ENCODE measurements at regions not wholly inside any gene's neighbourhood (a gene's known extent, or its start where the extent isn't known, plus 50 kb on each side); places are given as distances from the start of the nearest gene placed in this dataset.

DNA sequence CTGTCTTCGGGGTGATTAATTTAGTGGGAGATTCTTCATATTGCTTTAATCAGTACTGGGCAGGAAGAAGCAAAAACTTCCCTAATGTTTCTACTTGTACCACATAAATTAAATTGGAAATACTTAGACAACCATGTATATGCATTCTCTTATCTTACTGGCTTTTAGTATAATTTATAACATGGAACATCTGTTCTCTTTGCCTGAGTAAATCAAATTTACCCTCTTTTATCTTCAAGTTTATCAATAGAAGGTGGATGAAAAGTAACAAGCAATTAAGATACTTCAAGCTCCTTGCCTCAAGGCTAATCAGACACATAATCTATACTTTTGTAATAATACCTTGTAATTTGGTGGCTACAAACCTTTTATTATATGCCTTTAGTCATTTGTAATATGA is 274.4 kb upstream of the ARX start:
- H3F3A ChIP-seq (ENCODE audit: control insufficient read depth, insufficient read depth): no peaks in the 10 kb centered on the region
- no peaks in the 10 kb centered on the region for H4K20me1 ChIP-seq (ENCODE audit: control insufficient read depth, insufficient read depth, low read depth, low read length)
- H3K9me3 ChIP-seq (ENCODE audit: control insufficient read depth, insufficient read depth, low read length): no peaks in the 10 kb centered on the region
- no peak overlapping the region for H3K4me2 ChIP-seq (ENCODE audit: low read length)
- no peaks in the 10 kb centered on the region for H3K4me1 ChIP-seq (ENCODE audit: control insufficient read depth, low read length)
- TF ChIP-seq EZH2phosphoT487 (IDR thresholded peaks at IDR 0.05; ENCODE audit: borderline replicate concordance, low read length): no peak
- TF ChIP-seq, protein P1, sequence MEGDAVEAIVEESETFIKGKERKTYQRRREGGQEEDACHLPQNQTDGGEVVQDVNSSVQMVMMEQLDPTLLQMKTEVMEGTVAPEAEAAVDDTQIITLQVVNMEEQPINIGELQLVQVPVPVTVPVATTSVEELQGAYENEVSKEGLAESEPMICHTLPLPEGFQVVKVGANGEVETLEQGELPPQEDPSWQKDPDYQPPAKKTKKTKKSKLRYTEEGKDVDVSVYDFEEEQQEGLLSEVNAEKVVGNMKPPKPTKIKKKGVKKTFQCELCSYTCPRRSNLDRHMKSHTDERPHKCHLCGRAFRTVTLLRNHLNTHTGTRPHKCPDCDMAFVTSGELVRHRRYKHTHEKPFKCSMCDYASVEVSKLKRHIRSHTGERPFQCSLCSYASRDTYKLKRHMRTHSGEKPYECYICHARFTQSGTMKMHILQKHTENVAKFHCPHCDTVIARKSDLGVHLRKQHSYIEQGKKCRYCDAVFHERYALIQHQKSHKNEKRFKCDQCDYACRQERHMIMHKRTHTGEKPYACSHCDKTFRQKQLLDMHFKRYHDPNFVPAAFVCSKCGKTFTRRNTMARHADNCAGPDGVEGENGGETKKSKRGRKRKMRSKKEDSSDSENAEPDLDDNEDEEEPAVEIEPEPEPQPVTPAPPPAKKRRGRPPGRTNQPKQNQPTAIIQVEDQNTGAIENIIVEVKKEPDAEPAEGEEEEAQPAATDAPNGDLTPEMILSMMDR (IDR thresholded peaks at IDR 0.05; ENCODE audit: low read depth, low read length, poor library complexity, severe bottlenecking): no peak
- no peaks in the 10 kb centered on the region for H3K36me3 ChIP-seq (ENCODE audit: control insufficient read depth, low read length)
- H3K79me2 ChIP-seq (ENCODE audit: control insufficient read depth, low read length): no peaks in the 10 kb centered on the region
- H3K4me3 ChIP-seq (ENCODE audit: low read length): no peak overlapping the region
- no peak overlapping the region for H3K27ac ChIP-seq (ENCODE audit: low read depth, low read length)
- H3K9me2 ChIP-seq (replicated peaks; ENCODE audit: control insufficient read depth, low read length): no peaks in the 10 kb centered on the region
- H3K27me3 ChIP-seq (ENCODE audit: control insufficient read depth, low read length): no peaks in the 10 kb centered on the region

DNA sequence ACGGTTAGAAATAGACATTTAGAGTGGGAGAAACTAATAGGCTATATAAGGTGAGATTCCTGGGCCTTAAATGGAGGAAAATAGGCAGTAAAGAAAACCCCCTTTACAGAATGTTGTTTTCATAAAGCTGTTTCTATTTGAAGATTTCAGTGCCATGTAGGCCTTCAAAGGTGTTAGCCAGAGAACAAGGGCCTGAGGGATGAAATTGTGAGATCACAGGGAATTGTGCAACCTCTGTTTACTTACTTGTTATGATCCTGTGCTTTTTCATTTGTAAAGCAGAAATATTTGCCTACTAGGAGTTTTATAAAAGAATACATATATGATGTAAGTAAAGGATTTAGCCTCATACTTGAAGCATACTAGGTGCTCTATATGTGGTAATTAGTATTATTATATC is 272.9 kb upstream of the ARX start:
- Histone ChIP-seq H3K36me3 (ENCODE audit: control insufficient read depth, low read length) (no peaks in the 10 kb centered on the region), H3K4me2 (ENCODE audit: low read length) (no peak overlapping the region), H3K4me1 (ENCODE audit: control insufficient read depth, low read length) (no peaks in the 10 kb centered on the region), H4K20me1 (ENCODE audit: control insufficient read depth, insufficient read depth, low read depth, low read length) (no peaks in the 10 kb centered on the region), H3K9me2 (replicated peaks; ENCODE audit: control insufficient read depth, low read length) (no peaks in the 10 kb centered on the region), H3K27me3 (ENCODE audit: control insufficient read depth, low read length) (no peaks in the 10 kb centered on the region), H3F3A (ENCODE audit: control insufficient read depth, insufficient read depth) (no peaks in the 10 kb centered on the region), H3K4me3 (ENCODE audit: low read length) (no peak overlapping the region), H3K79me2 (ENCODE audit: control insufficient read depth, low read length) (no peaks in the 10 kb centered on the region), H3K9me3 (ENCODE audit: control insufficient read depth, insufficient read depth, low read length) (no peaks in the 10 kb centered on the region), H3K27ac (ENCODE audit: low read depth, low read length) (no peak overlapping the region)
- TF ChIP-seq EZH2phosphoT487 (IDR thresholded peaks at IDR 0.05; ENCODE audit: borderline replicate concordance, low read length): no peak
- TF ChIP-seq, protein P1 (IDR thresholded peaks at IDR 0.05; ENCODE audit: low read depth, low read length, poor library complexity, severe bottlenecking): no peak

DNA sequence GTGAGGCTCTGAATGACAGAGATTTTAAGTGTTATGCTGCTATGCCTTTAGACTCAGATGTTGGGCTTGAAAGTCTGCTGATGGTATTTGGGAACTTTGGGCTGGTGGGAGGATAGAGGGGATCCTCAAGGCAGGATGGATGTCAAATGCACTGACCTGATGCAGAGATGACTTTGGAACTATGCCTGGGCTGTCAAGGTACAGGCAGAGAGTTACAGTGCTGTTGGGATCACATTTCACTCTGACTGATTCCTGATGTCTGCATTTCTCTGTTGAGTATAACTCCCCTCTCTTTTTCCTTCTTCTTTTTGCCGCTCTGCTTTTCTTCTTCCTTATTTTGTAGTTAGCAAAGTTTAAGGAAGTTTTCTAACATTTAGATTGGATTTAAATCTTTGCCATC is 271.8 kb upstream of the ARX start:
- H3K4me3 ChIP-seq (ENCODE audit: low read length): no peak overlapping the region
- H3K9me3 ChIP-seq (ENCODE audit: control insufficient read depth, insufficient read depth, low read length): no peaks in the 10 kb centered on the region
- no peaks in the 10 kb centered on the region for H3K27me3 ChIP-seq (ENCODE audit: control insufficient read depth, low read length)
- TF ChIP-seq, protein P1 (IDR thresholded peaks at IDR 0.05; ENCODE audit: low read depth, low read length, poor library complexity, severe bottlenecking): no peak
- no peak for TF ChIP-seq EZH2phosphoT487 (IDR thresholded peaks at IDR 0.05; ENCODE audit: borderline replicate concordance, low read length)
- no peaks in the 10 kb centered on the region for H3K36me3 ChIP-seq (ENCODE audit: control insufficient read depth, low read length)
- H3K4me1 ChIP-seq (ENCODE audit: control insufficient read depth, low read length): no peaks in the 10 kb centered on the region
- no peak overlapping the region for H3K4me2 ChIP-seq (ENCODE audit: low read length)
- H3K9me2 ChIP-seq (replicated peaks; ENCODE audit: control insufficient read depth, low read length): no peaks in the 10 kb centered on the region
- no peak overlapping the region for H3K27ac ChIP-seq (ENCODE audit: low read depth, low read length)
- no peaks in the 10 kb centered on the region for H3F3A ChIP-seq (ENCODE audit: control insufficient read depth, insufficient read depth)
- H3K79me2 ChIP-seq (ENCODE audit: control insufficient read depth, low read length): no peaks in the 10 kb centered on the region
- no peaks in the 10 kb centered on the region for H4K20me1 ChIP-seq (ENCODE audit: control insufficient read depth, insufficient read depth, low read depth, low read length)

DNA sequence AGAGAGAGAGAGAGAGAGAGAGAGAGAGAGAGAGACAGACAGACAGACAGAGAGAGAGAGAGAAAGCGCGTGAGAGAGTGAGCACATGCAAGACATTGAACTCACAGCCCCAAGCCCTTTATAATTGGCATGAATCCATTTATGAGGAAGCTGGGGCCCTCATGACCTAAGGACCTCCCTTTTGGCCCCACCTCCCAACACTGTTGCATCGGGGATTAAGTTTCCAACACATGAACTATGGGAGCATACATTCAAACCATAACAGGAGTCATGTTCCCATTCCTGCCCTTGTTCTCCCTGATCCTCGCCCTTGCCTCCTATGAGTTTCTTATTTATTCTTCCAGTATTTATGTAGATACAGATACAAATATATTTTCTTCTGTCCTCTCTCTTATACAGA is 269.8 kb upstream of the ARX start:
- H3K4me3 ChIP-seq (ENCODE audit: low read length): no peak overlapping the region
- H3K27ac ChIP-seq (ENCODE audit: low read depth, low read length): no peak overlapping the region
- no peaks in the 10 kb centered on the region for H3F3A ChIP-seq (ENCODE audit: control insufficient read depth, insufficient read depth)
- no peaks in the 10 kb centered on the region for H3K4me1 ChIP-seq (ENCODE audit: control insufficient read depth, low read length)
- no peaks in the 10 kb centered on the region for H4K20me1 ChIP-seq (ENCODE audit: control insufficient read depth, insufficient read depth, low read depth, low read length)
- no peaks in the 10 kb centered on the region for H3K9me3 ChIP-seq (ENCODE audit: control insufficient read depth, insufficient read depth, low read length)
- TF ChIP-seq, protein P1 (IDR thresholded peaks at IDR 0.05; ENCODE audit: low read depth, low read length, poor library complexity, severe bottlenecking): no peak
- TF ChIP-seq EZH2phosphoT487 (IDR thresholded peaks at IDR 0.05; ENCODE audit: borderline replicate concordance, low read length): no peak
- no peaks in the 10 kb centered on the region for H3K9me2 ChIP-seq (replicated peaks; ENCODE audit: control insufficient read depth, low read length)
- no peaks in the 10 kb centered on the region for H3K79me2 ChIP-seq (ENCODE audit: control insufficient read depth, low read length)
- no peak overlapping the region for H3K4me2 ChIP-seq (ENCODE audit: low read length)
- H3K27me3 ChIP-seq (ENCODE audit: control insufficient read depth, low read length): no peaks in the 10 kb centered on the region
- H3K36me3 ChIP-seq (ENCODE audit: control insufficient read depth, low read length): no peaks in the 10 kb centered on the region
